ENCODE measurements at regions not wholly inside any gene's neighbourhood (a gene's known extent, or its start where the extent isn't known, plus 50 kb on each side); places are given as distances from the start of the nearest gene placed in this dataset.

DNA sequence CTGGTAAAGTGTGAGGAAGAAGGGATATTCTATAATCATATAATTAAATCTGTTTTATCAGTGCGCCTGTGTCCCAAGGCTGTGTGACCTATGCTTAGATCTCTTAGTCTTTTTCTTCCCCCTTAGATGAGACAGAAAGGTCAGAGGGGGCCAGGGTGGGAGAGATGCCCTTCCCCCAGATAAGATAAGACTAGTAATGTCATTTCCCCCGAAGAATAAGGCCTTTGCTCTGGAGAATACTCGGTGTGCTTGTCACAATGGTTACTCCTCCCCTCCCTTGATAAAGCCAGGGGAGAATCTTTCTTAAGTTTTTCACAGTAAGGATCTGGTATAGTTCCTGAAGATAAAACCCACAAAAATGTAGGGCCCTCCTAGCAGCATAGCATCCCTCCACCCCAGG is 1041.8 kb downstream of the SORCS3 start:
- no peak for TF ChIP-seq POLR2A (IDR thresholded peaks at IDR 0.05)
- TF ChIP-seq, protein P1, sequence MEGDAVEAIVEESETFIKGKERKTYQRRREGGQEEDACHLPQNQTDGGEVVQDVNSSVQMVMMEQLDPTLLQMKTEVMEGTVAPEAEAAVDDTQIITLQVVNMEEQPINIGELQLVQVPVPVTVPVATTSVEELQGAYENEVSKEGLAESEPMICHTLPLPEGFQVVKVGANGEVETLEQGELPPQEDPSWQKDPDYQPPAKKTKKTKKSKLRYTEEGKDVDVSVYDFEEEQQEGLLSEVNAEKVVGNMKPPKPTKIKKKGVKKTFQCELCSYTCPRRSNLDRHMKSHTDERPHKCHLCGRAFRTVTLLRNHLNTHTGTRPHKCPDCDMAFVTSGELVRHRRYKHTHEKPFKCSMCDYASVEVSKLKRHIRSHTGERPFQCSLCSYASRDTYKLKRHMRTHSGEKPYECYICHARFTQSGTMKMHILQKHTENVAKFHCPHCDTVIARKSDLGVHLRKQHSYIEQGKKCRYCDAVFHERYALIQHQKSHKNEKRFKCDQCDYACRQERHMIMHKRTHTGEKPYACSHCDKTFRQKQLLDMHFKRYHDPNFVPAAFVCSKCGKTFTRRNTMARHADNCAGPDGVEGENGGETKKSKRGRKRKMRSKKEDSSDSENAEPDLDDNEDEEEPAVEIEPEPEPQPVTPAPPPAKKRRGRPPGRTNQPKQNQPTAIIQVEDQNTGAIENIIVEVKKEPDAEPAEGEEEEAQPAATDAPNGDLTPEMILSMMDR (IDR thresholded peaks at IDR 0.05) = no peak

Measured in uterus (tissue), 2 donors.